SJCRH30 (cell line): ENCODE measurements at regions not wholly inside any gene's neighbourhood (a gene's known extent, or its start where the extent isn't known, plus 50 kb on each side); places are given as distances from the start of the nearest gene placed in this dataset.

ENCODE experiments used
- DNase-seq, 2 experiments: peaks; one replicate each; pipeline ENCODE4 v3.0.0-alpha.2; 2015 to 2020
- H3K27ac ChIP-seq: fragments of 250-450 bp; sonication (Bioruptor Pico); 2 replicates; pipeline ENCODE4 v1.5.1; 2020; ENCODE audit warnings: mild to moderate bottlenecking, moderate library complexity
- H3K27me3 ChIP-seq: fragments of 250-450 bp; sonication (Bioruptor Pico); 2 replicates; pipeline ENCODE4 v1.5.1; 2020; ENCODE audit warnings: mild to moderate bottlenecking, moderate library complexity
- H3K36me3 ChIP-seq: fragments of 250-450 bp; sonication (Bioruptor Pico); 2 replicates; pipeline ENCODE4 v1.5.1; 2020; ENCODE audit warnings: mild to moderate bottlenecking, moderate library complexity
- H3K4me1 ChIP-seq: fragments of 250-450 bp; sonication (Bioruptor Pico); 2 replicates; pipeline ENCODE4 v1.5.1; 2020; ENCODE audit warnings: mild to moderate bottlenecking, moderate library complexity
- H3K4me3 ChIP-seq: fragments of 250-450 bp; sonication (Bioruptor Pico); 2 replicates; pipeline ENCODE4 v1.5.1; 2020; ENCODE audit warnings: mild to moderate bottlenecking, moderate library complexity
- H3K9me3 ChIP-seq: fragments of 250-450 bp; sonication (Bioruptor Pico); replicated peaks from 2 replicates; pipeline ENCODE4 v1.5.1; 2020; ENCODE audit warnings: mild to moderate bottlenecking, moderate library complexity

DNA sequence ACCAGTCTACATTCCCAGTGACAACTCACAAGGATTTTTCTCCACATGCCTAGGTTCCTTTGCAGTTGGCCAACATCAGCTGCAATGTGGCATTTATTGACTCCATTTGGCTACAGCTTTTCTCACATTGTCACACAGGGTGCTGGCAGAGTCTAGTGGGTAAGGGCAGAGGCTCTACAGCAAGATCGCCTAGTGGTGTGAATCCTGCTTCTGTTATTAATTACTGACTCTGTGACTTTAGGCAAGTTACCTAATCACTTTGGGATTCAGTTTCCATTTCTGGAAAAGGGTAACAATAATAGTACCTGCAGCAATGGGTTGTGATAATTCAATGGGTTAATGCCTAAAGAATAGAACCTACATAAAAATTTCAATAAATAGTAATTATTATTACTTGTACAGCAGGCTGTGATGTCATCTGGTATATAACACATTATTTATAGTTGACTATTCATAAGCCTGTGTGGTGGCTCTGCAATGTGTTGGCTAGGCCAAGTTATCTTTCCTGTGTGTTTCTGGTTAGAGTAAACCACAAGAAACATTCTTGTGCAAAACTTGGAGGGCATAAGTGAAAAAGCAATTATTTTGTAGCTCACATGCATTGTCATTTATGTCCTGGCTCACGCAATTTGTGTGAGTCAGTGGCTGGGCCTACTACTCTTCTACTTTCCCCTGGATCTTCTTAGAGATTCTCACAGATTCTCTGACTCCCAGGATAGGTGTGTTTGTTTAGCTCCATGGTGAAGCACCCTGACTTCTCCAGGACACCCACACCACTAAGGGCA, 59.5 kb downstream of the PTGS2 start:
- Histone ChIP-seq H3K36me3 (no peaks in the 10 kb centered on the region), H3K9me3 (no peaks in the 10 kb centered on the region), H3K4me3 (no peak overlapping the region), H3K27ac (no peak overlapping the region), H3K4me1 (no peaks in the 10 kb centered on the region), H3K27me3 (no peaks in the 10 kb centered on the region)
- no peak for DNase-seq

DNA sequence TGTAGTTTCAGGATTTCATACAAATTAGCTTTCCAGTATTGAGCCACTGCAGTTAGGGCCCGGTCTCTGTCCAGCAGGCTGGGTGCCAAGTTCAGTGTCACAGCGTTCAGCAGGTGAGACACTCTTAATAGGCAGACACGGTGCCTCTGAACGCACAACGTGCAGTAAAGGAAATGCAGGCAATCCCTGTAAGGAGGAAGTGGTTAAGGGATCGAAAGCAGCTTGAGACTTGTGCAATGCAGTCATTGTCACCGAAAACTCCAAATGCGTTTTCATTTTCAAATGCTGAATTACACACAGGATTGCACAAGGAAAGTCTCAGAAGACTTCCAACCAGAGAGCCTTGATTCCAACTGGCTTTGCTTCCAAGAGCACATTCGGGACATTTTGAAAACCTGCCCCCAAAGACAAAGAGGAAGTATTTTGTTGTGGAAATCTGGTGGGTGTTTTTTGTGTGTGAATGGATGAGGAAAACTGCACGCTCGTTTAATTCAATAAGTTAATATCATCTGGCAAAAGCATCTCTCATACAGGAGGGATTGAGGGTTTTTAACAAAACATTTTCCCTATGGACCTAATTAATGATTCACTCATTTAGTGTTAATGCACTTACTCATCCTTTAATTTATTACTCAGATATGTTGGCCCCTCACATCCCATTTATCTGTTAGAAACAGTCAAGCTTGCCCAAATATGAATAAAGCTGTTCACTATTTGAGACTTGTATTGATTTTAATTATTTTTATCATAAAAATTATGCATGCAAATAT, 61.6 kb downstream of the PTGS2 start:
- Histone ChIP-seq H3K9me3 (no peaks in the 10 kb centered on the region), H3K4me3 (no peak overlapping the region), H3K36me3 (no peaks in the 10 kb centered on the region), H3K4me1 (no peaks in the 10 kb centered on the region), H3K27ac (no peak overlapping the region), H3K27me3 (no peaks in the 10 kb centered on the region)
- DNase-seq, result no peak

DNA sequence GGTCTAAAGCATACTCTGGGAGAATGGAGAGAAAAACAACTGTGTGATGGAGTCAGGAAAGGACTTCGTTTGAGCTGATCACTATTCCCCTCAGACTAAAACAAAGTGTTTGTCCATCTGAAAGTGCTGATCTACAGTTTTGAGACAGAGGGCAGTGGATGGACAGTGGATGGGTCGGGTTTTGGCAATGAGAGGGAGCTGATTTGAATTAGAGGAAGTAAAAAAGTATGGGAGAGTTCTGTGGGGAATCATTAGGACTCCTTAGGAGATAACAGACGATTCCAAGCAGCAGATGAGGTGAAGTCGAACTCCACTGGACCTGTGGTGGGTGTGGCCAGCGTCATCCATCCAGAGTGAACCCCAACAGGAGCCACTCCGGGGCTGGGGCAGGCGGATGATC, 62.3 kb downstream of the PTGS2 start:
- no peak for DNase-seq
- H3K27me3 ChIP-seq, result no peaks in the 10 kb centered on the region
- no peak overlapping the region for H3K4me3 ChIP-seq
- H3K4me1 ChIP-seq, result no peaks in the 10 kb centered on the region
- no peaks in the 10 kb centered on the region for H3K9me3 ChIP-seq
- no peaks in the 10 kb centered on the region for H3K36me3 ChIP-seq
- H3K27ac ChIP-seq, result no peak overlapping the region

DNA sequence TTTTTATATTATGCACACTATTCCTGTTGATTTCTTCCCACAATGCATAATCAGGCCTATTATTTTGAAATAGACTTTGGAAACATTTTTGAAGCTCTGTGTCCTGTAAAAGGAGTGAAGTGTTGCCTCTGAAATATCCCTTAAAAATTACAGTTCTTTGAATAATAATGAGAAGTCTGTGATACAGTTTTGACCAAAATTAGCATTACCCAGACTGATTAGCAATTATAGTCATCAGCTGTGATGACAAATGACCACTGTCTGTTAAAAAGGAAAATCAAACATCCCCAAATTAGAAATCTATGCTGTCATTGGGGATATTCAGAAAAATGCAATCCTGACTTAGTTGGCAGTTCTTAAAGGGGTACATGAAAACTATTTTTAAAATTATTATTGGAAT, 63.7 kb downstream of the PTGS2 start:
- no peak for DNase-seq
- Histone ChIP-seq H3K27ac (no peak overlapping the region), H3K27me3 (no peaks in the 10 kb centered on the region), H3K36me3 (no peaks in the 10 kb centered on the region), H3K4me3 (no peak overlapping the region), H3K9me3 (no peaks in the 10 kb centered on the region), H3K4me1 (no peaks in the 10 kb centered on the region)

DNA sequence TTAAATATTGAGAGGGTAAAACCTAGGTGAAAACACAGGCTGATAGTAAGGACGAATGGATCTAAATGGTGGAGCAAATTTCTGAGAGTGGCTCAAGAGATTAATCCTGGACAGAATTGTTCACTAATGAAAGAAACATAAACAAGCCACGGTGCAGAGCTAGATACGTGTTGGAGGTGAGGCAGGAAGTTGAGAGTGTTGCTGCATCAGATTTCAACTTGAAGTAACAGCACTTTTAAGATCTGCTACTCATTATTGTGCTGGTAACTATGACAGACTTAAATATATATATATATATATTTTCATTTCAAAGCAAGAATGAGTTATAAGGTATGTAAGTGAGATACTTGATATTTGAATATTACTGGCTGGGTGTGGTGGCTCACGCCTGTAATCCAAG, 64.9 kb downstream of the PTGS2 start:
- Histone ChIP-seq H3K36me3 (no peaks in the 10 kb centered on the region), H3K27me3 (no peaks in the 10 kb centered on the region), H3K9me3 (no peaks in the 10 kb centered on the region), H3K4me3 (no peak overlapping the region), H3K4me1 (no peaks in the 10 kb centered on the region), H3K27ac (no peak overlapping the region)
- DNase-seq, result no peak

DNA sequence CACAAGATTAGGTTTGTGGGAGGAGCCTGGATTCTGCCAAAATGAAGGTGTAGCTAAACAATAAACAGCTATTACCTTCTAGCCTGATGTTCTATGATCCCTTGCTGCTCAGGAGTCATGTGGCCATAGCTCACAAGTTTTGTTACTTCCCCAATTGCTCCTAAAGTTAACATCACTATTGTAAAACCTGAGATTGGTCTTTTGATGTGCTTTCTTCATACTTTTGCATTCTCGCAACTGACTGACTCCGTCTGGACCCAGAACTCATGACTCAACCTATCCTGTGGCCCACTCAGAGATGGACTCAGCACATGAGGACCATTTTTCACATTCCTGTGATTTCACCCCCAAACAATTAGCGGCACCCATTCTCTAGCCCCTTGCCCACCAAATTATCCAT, 69.1 kb downstream of the PTGS2 start:
- Histone ChIP-seq H3K36me3 (no peaks in the 10 kb centered on the region), H3K9me3 (no peaks in the 10 kb centered on the region), H3K27me3 (no peaks in the 10 kb centered on the region), H3K27ac (no peak overlapping the region), H3K4me3 (no peak overlapping the region), H3K4me1 (no peaks in the 10 kb centered on the region)
- no peak for DNase-seq

DNA sequence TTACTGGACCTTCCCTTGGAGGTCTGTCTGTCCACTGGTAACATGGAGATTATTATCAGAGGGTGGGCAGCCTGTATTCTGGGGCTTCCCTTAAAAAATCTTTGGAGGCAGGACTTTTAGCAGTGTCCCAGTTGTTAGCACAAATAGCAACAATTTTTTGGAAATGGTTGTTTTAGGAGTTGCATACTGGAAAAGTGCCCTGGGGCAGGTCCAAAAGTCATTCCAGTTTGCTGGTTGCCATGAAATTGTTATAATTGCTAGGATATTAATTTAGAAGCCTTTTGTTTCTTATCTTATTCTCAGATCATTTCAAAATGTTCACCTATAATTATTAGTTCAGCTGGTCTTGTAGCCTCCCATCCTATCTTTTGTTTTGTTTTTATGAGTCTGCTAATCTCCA, 71.0 kb downstream of the PTGS2 start:
- no peaks in the 10 kb centered on the region for H3K36me3 ChIP-seq
- no peak overlapping the region for H3K27ac ChIP-seq
- no peak overlapping the region for H3K4me3 ChIP-seq
- no peaks in the 10 kb centered on the region for H3K9me3 ChIP-seq
- DNase-seq, result no peak
- H3K4me1 ChIP-seq, result no peaks in the 10 kb centered on the region
- no peaks in the 10 kb centered on the region for H3K27me3 ChIP-seq

DNA sequence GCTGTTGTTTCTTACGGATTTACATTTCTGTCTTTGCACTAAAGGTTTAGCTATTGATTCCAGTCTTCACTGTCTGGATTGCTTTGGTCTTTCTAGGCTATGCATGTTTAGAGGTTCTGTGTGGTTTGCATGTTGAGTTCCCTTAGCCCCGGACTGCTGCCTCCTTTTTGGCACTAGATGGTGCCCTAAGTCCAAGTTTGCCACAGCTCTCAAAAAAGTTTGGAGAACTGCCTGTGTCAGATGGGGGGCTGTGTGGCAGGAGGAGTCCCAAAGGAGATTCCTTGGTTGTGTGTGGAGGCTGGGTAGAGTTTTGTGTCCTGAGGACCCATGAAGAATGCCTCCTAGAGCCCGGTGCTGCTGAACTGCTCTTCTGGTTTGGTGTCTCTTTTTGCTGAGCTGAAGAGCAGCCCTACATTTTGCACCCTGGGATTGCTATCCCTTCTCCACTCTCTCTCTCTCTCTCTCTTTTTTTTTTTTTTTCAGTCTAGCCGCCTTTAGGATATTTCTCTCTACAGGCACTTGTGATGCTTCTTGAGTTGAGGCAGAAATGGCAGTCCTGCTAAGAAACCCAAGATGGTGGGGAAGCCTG, 74.4 kb downstream of the PTGS2 start:
- Histone ChIP-seq H3K36me3 (no peaks in the 10 kb centered on the region), H3K27ac (no peak overlapping the region), H3K9me3 (no peaks in the 10 kb centered on the region), H3K4me3 (no peak overlapping the region), H3K27me3 (no peaks in the 10 kb centered on the region), H3K4me1 (no peaks in the 10 kb centered on the region)
- peak; percentile 5 to 32 for DNase-seq

DNA sequence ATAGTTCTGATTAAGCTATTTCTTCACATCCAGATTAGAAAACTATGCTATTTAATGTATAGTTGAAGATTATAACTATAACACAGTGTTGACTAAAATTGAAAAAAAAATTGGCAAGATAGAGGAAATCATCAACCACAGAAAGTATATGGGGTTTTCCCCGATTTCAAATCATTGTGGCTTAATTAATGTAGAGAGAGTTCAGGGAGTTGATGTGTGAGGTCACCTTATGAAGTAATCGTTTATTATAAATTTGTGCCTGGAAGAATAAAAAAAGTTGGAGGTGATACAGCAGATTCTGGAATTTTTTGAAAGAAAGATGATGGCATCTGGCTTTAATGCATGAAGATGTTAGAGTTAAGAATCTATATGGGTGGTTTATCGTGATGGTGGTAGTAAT, 84.3 kb downstream of the PTGS2 start:
- DNase-seq, result no peak
- Histone ChIP-seq H3K9me3 (no peaks in the 10 kb centered on the region), H3K27ac (no peak overlapping the region), H3K36me3 (no peaks in the 10 kb centered on the region), H3K4me3 (no peak overlapping the region), H3K27me3 (no peaks in the 10 kb centered on the region), H3K4me1 (no peaks in the 10 kb centered on the region)

DNA sequence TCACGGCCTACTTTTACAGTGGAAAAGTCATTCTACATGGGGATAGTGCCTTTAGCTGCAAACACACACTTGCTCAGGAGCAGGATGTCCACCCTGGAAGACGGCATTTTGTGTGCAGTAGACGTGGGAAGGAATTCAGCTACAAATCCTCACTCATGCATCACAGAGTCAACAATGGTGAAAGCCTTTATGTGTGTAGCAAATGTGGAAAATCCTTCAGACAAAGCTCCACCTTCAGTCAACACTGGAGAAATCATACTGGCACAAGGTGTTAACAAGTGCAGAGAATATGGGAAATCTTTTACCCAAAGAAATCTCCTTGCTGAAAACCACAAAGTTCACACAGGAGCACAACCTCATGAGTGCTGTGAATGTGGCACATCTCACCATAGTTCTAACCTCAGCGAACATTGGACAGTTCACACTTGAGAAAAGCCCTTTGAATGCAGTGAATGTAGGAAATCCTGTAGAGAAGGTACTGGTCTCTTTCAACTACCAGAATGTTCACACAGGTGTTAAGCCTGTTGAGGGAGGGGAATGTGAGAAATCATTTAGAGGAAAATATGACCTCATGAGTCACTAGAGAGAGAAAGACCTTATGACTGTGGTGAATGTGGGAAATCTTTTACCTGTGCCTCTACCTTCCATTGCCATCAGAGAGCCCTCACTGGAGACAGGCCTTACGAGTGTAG, 101.8 kb downstream of the PTGS2 start:
- H3K36me3 ChIP-seq, result no peaks in the 10 kb centered on the region
- H3K9me3 ChIP-seq, result no peaks in the 10 kb centered on the region
- DNase-seq, result no peak
- H3K4me3 ChIP-seq, result no peak overlapping the region
- H3K27me3 ChIP-seq, result no peaks in the 10 kb centered on the region
- no peak overlapping the region for H3K27ac ChIP-seq
- no peaks in the 10 kb centered on the region for H3K4me1 ChIP-seq

DNA sequence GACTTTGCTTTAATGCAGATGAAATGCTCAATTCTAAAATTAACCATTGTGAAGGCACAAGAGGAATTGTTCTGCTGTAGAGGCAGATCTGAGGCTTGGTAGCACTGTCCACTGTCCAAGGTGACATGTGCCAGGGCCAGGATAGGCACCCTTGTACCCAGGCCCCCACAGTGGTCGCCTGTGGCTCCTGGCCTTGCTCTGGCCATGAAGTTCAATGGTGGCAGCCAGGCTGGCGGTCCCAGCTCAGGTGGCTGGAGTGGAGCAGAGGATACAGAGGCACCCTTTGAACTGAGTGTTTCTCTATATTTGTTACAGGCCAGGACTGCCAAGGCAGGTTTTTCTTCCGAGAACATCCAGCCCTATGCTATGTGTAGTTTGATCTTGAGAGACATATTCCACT, 102.6 kb downstream of the PTGS2 start:
- no peak overlapping the region for H3K27ac ChIP-seq
- H3K4me3 ChIP-seq, result no peak overlapping the region
- no peaks in the 10 kb centered on the region for H3K36me3 ChIP-seq
- no peaks in the 10 kb centered on the region for H3K4me1 ChIP-seq
- H3K27me3 ChIP-seq, result no peaks in the 10 kb centered on the region
- no peak for DNase-seq
- no peaks in the 10 kb centered on the region for H3K9me3 ChIP-seq

DNA sequence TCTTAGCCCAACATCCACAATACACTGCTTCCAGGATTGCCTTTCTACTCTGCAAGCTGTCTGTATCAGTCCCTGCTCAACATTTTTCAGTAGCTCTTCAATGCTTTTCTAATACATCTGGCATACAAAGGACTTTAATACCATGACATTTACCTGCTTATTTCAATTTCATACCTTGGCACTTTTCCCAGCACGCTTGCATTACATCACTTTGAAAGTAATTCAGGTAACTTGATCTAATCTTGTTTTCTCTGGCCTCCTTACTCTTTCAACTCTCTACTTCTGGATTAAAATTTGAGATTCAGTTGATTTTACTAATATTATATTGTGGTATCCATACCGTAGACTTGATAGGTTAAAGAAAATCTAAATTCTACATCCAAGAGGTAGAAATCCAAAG, 103.0 kb downstream of the PTGS2 start:
- H3K4me1 ChIP-seq, result no peaks in the 10 kb centered on the region
- no peak for DNase-seq
- H3K36me3 ChIP-seq, result no peaks in the 10 kb centered on the region

DNA sequence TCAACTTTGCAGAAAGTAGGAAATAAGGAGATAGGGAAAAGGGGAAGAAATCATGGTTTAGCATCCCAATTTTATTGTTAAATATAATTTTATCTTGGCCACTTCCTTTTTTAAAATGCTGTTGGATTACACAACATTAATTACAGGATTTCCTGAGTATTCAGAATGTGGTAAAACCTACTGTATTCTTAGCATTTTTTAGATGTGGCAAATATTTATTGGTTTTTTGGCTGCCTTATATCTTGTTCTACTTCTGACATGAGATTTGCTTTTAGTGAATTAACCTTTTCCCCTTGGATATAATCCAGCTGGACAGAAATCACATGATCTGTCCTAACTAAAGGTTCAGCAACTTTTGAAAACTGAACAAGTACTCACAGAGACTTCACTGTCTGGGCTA, 104.9 kb downstream of the PTGS2 start:
- H3K36me3 ChIP-seq, result no peaks in the 10 kb centered on the region
- H3K27me3 ChIP-seq, result no peaks in the 10 kb centered on the region
- H3K4me3 ChIP-seq, result no peak overlapping the region
- H3K4me1 ChIP-seq, result no peaks in the 10 kb centered on the region
- no peak for DNase-seq
- no peaks in the 10 kb centered on the region for H3K9me3 ChIP-seq
- H3K27ac ChIP-seq, result no peak overlapping the region

More for the DNA sequence above, 103.0 kb downstream of the PTGS2 start:
- Histone ChIP-seq H3K4me3 (no peak overlapping the region), H3K27me3 (no peaks in the 10 kb centered on the region), H3K27ac (no peak overlapping the region), H3K9me3 (no peaks in the 10 kb centered on the region)

DNA sequence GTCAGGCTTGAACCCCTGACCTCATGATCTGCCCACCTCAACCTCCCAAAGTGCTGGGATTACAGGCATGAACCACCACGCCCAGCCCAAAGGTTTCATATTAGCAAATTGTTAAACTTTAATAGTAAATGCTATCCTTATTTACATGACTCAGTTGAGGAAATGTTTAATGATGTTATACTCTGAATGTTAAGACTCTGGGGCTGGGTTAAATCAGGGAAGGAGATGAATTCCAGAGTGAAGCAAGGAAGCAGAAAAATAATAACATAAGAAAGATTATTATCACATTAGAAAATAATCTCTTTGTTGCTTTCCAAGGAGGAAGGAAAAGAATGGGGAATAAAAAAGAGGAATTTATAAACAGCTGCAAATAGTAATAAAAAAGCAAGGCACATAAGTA, 105.3 kb downstream of the PTGS2 start:
- Histone ChIP-seq H3K27me3 (no peaks in the 10 kb centered on the region), H3K4me1 (no peaks in the 10 kb centered on the region), H3K9me3 (no peaks in the 10 kb centered on the region), H3K27ac (no peak overlapping the region), H3K36me3 (no peaks in the 10 kb centered on the region), H3K4me3 (no peak overlapping the region)
- no peak for DNase-seq

DNA sequence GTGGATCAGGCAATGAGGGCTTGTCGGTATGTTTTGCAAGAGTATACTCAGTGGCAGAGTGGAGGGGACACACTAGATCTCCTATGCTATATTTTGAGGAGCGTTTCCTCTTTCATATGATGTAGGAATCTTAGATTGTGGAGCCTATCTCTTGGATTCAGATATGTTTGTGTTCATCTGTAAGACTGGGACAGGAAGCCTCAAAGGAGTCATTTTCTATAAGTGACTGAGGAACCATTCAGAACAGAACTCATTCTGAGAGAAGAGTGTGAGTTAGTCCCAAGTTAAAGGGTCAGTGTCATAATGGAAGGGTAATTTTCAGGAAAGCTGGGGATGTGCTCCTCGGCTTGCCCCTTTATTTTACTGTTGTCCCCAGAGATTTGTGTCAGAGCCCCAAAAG, 107.7 kb downstream of the PTGS2 start:
- Histone ChIP-seq H3K27me3 (no peaks in the 10 kb centered on the region), H3K27ac (no peak overlapping the region), H3K9me3 (no peaks in the 10 kb centered on the region), H3K4me3 (no peak overlapping the region), H3K4me1 (no peaks in the 10 kb centered on the region), H3K36me3 (no peaks in the 10 kb centered on the region)
- DNase-seq, result no peak
